HUES6 (cell line): ENCODE measurements at regions not wholly inside any gene's neighbourhood (a gene's known extent, or its start where the extent isn't known, plus 50 kb on each side); places are given as distances from the start of the nearest gene placed in this dataset.

Source experiments
- H3K27ac ChIP-seq: 2 replicates; pipeline ENCODE4 v1.7.0; 2013; ENCODE audit warnings: low read depth, mild to moderate bottlenecking, low read length, inconsistent platforms
- H3K27me3 ChIP-seq: 2 replicates; pipeline ENCODE4 v1.6.1; 2013; ENCODE audit warnings: low read length; ENCODE audit not compliant: control insufficient read depth, insufficient read depth
- H3K36me3 ChIP-seq: 2 replicates; pipeline ENCODE4 v1.6.1; 2013; ENCODE audit warnings: low read length; ENCODE audit not compliant: control insufficient read depth, insufficient read depth
- H3K4me1 ChIP-seq: 2 replicates; pipeline ENCODE4 v1.6.1; 2013; ENCODE audit warnings: low read length; ENCODE audit not compliant: control insufficient read depth, insufficient read depth
- H3K4me3 ChIP-seq: 2 replicates; pipeline ENCODE4 v1.5.1; 2013; ENCODE audit warnings: low read depth, low read length
- H3K9ac ChIP-seq: one replicate; pipeline ENCODE4 v1.6.1; 2013; ENCODE audit warnings: mild to moderate bottlenecking, low read length
- H3K9me3 ChIP-seq: 2 replicates; pipeline ENCODE4 v1.6.1; 2013; ENCODE audit warnings: low read depth, low read length; ENCODE audit not compliant: control insufficient read depth, insufficient read depth

- Histone ChIP-seq H3K4me3 (no peak overlapping the region), H3K27ac (no peak overlapping the region), H3K9me3 (peaks cover 5% of the 10 kb centered on the region; the same call in 1 of the 2 replicates), H3K36me3 (no peaks in the 10 kb centered on the region), H3K9ac (no peak overlapping the region), H3K4me1 (peaks cover 9% of the 10 kb centered on the region; the same call in 1 of the 2 replicates), H3K27me3 (no peaks in the 10 kb centered on the region)
Observed at GRCh38 chr14:94886931-94887330, 117.0 kb upstream of the GSC start.

- Histone ChIP-seq H3K27me3 (no peaks in the 10 kb centered on the region), H3K4me3 (no peak overlapping the region), H3K27ac (no peak overlapping the region), H3K36me3 (no peaks in the 10 kb centered on the region), H3K9ac (no peak overlapping the region), H3K9me3 (peaks cover 5% of the 10 kb centered on the region; the same call in 1 of the 2 replicates), H3K4me1 (peaks cover 9% of the 10 kb centered on the region; the same call in 1 of the 2 replicates)
Observed at GRCh38 chr14:94885481-94886155, 115.7 kb upstream of the GSC start.

DNA sequence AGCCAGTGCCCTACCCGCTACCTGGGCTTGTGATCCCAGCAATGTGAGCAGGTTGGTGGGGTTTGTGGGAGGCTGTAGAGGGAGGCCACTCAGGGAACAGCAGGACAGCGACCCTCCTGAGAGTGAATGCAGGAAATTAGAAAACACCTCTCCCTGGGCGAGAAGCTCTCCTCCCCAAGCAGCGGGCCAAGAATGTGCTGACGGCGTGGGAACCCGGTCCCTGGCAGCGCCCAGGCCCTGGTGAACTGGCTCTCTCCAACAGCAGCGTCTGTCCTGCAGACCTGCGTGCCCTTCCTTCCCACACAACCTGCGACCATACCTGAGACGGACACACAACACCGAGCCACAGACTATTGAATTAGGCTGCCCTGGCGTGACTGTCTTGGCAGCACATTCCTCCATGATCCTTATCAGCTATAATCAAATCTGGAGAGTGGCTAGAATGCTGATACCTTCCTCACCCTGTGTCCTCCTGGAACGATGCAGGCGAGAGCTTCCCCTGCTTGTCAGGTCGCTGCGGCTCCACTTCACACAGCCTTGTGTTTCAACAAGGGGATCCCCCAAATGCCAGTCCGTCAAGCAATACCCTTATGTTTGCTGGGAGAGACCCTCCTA lies 114.8 kb upstream of the GSC start:
- no peaks in the 10 kb centered on the region for H3K36me3 ChIP-seq
- H3K9ac ChIP-seq, result no peak overlapping the region
- no peak overlapping the region for H3K4me3 ChIP-seq
- peaks cover 9% of the 10 kb centered on the region; the same call in 1 of the 2 replicates for H3K4me1 ChIP-seq
- no peaks in the 10 kb centered on the region for H3K27me3 ChIP-seq
- no peak overlapping the region for H3K27ac ChIP-seq
- peaks cover 5% of the 10 kb centered on the region; the same call in 1 of the 2 replicates for H3K9me3 ChIP-seq

DNA sequence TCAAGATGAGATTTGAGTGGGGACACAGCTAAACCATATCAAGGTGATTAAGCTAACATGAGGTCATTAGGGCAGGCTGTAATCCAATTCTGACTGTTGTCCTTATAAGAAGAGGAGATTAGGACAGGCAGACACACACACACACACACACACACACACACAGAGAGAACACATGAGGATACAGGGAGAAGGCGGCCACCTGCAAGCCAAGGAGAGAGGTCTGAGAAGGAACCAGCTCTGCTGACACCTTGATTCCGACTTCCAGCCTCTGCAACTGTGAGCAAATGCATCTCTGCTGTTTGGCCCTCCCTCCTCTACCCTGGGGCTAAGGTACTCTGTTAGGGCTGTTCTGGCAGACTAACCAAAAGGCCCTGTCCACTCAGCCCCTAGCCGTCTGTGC lies 112.5 kb upstream of the GSC start:
- Histone ChIP-seq H3K4me3 (no peak overlapping the region), H3K27me3 (no peaks in the 10 kb centered on the region), H3K9ac (no peak overlapping the region), H3K36me3 (no peaks in the 10 kb centered on the region), H3K4me1 (peaks cover 4% of the 10 kb centered on the region; the same call in 1 of the 2 replicates), H3K9me3 (0 out of 2 replicates have a peak, but pooled peaks cover 5% of the 10 kb centered on the region), H3K27ac (no peak overlapping the region)

- Histone ChIP-seq H3K27me3 (no peaks in the 10 kb centered on the region), H3K9me3 (0 out of 2 replicates have a peak, but pooled peaks cover 5% of the 10 kb centered on the region), H3K27ac (no peak overlapping the region), H3K36me3 (no peaks in the 10 kb centered on the region), H3K4me1 (peaks cover 4% of the 10 kb centered on the region; the same call in 1 of the 2 replicates), H3K4me3 (no peak overlapping the region), H3K9ac (no peak overlapping the region)
Observed at GRCh38 chr14:94880876-94881275, 111.0 kb upstream of the GSC start.

GRCh38 chr14:94880106-94880505 lies 110.2 kb upstream of the GSC start:
- H3K27ac ChIP-seq, result no peak overlapping the region
- H3K9ac ChIP-seq, result no peak overlapping the region
- H3K4me3 ChIP-seq, result no peak overlapping the region
- H3K9me3 ChIP-seq, result 0 out of 2 replicates have a peak, but pooled peaks cover 5% of the 10 kb centered on the region
- no peaks in the 10 kb centered on the region for H3K27me3 ChIP-seq
- H3K4me1 ChIP-seq, result peaks cover 3% of the 10 kb centered on the region; the same call in 1 of the 2 replicates
- no peaks in the 10 kb centered on the region for H3K36me3 ChIP-seq

- Histone ChIP-seq H3K9me3 (0 out of 2 replicates have a peak, but pooled peaks cover 5% of the 10 kb centered on the region), H3K9ac (no peak overlapping the region), H3K27me3 (no peaks in the 10 kb centered on the region), H3K4me3 (no peak overlapping the region), H3K27ac (no peak overlapping the region), H3K4me1 (no peaks in the 10 kb centered on the region; the same call in 1 of the 2 replicates), H3K36me3 (no peaks in the 10 kb centered on the region)
Observed at GRCh38 chr14:94879537-94879936, 109.6 kb upstream of the GSC start.

GRCh38 chr14:94876306-94876705 lies 106.4 kb upstream of the GSC start:
- Histone ChIP-seq H3K27me3 (no peaks in the 10 kb centered on the region), H3K4me3 (no peak overlapping the region), H3K27ac (no peak overlapping the region), H3K9me3 (no peaks in the 10 kb centered on the region), H3K36me3 (no peaks in the 10 kb centered on the region), H3K4me1 (no peaks in the 10 kb centered on the region), H3K9ac (no peak overlapping the region)

GRCh38 chr14:94875256-94875655 lies 105.3 kb upstream of the GSC start:
- Histone ChIP-seq H3K4me1 (no peaks in the 10 kb centered on the region), H3K4me3 (no peak overlapping the region), H3K27ac (no peak overlapping the region), H3K27me3 (no peaks in the 10 kb centered on the region), H3K9me3 (no peaks in the 10 kb centered on the region), H3K9ac (no peak overlapping the region), H3K36me3 (no peaks in the 10 kb centered on the region)

DNA sequence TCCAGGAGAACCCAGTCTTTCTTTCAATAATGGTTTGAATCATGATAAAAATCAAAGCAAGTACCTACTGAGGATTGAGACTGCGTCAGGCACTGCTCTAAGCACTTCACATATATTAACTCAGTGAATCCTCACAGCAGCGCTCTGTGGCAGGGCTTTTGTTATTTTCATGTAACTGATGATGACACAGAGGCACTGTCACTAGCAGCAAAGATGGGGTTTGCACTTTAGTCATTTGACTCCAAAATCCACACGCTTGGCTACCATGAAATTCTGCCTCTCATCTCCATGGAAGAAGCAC lies 98.8 kb upstream of the GSC start:
- H3K36me3 ChIP-seq, result no peaks in the 10 kb centered on the region
- no peak overlapping the region for H3K4me3 ChIP-seq
- no peaks in the 10 kb centered on the region for H3K9me3 ChIP-seq
- no peak overlapping the region for H3K9ac ChIP-seq
- H3K4me1 ChIP-seq, result peaks cover 9% of the 10 kb centered on the region; the same call in 1 of the 2 replicates
- no peak overlapping the region for H3K27ac ChIP-seq
- no peaks in the 10 kb centered on the region; the same call in 1 of the 2 replicates for H3K27me3 ChIP-seq

DNA sequence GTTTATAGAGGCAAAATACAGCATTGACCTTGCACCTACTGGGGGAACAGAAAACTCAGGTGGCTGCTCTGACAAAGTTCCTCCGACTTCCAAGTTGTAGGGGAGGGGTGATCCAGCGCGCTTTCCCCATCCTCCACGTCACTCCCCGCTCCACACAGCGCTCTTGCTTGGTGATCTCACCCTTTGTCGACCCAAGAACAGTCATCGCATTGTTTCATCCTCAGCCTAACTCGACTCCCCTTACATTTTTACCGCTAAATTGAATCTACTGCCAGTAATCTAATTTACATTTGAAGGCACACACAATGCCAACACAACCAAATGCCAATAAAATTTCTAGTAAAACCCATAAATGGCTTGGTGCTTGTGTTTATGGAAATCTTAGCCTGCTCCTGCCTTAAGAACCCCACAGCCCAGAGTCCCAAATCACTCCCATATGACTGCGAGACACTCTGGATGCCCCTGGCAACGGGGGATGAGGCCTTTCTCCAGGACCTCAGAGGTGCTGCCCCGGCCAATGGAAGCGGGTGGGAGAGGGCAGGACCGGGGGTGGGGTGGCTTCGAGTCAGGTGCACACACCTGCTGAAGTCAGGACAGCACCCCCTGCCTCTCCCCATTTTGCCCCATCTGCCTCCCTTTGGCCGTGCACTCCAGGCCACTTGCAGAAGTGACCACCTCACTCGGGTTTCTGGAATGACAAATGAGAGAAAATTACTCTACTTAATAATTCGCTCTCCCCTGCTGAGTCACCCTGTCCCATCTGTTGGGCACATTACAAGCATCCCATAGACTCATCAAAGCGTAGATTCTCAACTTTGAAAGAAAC lies 98.2 kb upstream of the GSC start:
- Histone ChIP-seq H3K4me3 (no peak overlapping the region), H3K4me1 (peaks cover 9% of the 10 kb centered on the region; the same call in 1 of the 2 replicates), H3K9ac (no peak overlapping the region), H3K27me3 (no peaks in the 10 kb centered on the region; the same call in 1 of the 2 replicates), H3K9me3 (no peaks in the 10 kb centered on the region), H3K27ac (no peak overlapping the region), H3K36me3 (no peaks in the 10 kb centered on the region)
